NT2/D1 (cell line): ENCODE measurements at regions not wholly inside any gene's neighbourhood (a gene's known extent, or its start where the extent isn't known, plus 50 kb on each side); places are given as distances from the start of the nearest gene placed in this dataset.
"Not testable (repeated sequence)": the region's sequence is repeated elsewhere in the genome, so short reads cannot be mapped to it uniquely, and the experiment has no call there.

Experiments
- SUZ12 ChIP-seq: IDR thresholded peaks from 2 replicates; pipeline ENCODE4 v1.6.1; 2011; ENCODE audit not compliant: insufficient read length, insufficient read depth; ENCODE audit errors: extremely low read depth
- YY1 ChIP-seq: IDR thresholded peaks from 2 replicates; pipeline ENCODE4 v1.6.1; 2011; ENCODE audit not compliant: insufficient read length, insufficient read depth
- ZNF274 ChIP-seq: IDR thresholded peaks from 2 replicates; pipeline ENCODE4 v1.6.1; 2011; ENCODE audit warnings: mild to moderate bottlenecking, low read depth, low read length

DNA sequence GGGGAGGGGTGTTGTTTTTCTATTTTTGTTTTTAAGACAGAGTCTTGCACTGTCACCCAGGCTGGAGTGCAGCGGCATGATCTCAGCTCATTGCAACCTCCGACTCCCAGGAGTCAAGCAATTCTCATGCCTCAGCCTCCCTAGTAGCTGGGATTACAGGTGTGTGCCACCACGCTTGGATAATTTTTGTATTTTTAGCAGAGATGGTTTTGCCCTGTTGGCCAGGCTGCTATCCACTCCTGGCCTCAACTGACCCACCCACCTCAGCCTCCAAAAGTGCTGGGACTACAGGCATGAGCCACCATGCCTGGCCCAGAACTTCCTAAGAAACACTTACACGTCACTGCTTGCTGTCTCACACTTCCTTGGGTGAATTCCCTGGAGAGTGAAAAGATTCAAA is 54.8 kb upstream of the CDYL start:
- not testable (repeated sequence) for TF ChIP-seq ZNF274, SUZ12, YY1
